AG09309 (cell line): ENCODE measurements at regions not wholly inside any gene's neighbourhood (a gene's known extent, or its start where the extent isn't known, plus 50 kb on each side); places are given as distances from the start of the nearest gene placed in this dataset.

ENCODE experiments used
- DNase-seq: peaks from one replicate; pipeline ENCODE4 v3.0.0-alpha.2; 2010; ENCODE audit warnings: low read depth
- H3K4me3 ChIP-seq: 2 replicates; pipeline ENCODE4 v1.5.1; 2011; ENCODE audit warnings: mild to moderate bottlenecking, low read depth, low read length, moderate library complexity; ENCODE audit not compliant: control insufficient read depth
- CTCF ChIP-seq: IDR thresholded peaks from 2 replicates; pipeline ENCODE4 v1.5.1; 2011; ENCODE audit warnings: mild to moderate bottlenecking, low read depth, low read length, inconsistent platforms; ENCODE audit not compliant: insufficient read depth, control insufficient read depth; ENCODE audit errors: missing control alignments

GRCh38 chr1:72911656-72912055, 629.3 kb upstream of the NEGR1 start:
- H3K4me3 ChIP-seq, result no peak overlapping the region
- DNase-seq, result no peak
- no peak for TF ChIP-seq CTCF

- no peak for DNase-seq
- TF ChIP-seq CTCF, result no peak
- H3K4me3 ChIP-seq, result no peak overlapping the region
Measured at GRCh38 chr1:72896256-72896655, 613.9 kb upstream of the NEGR1 start.

DNA sequence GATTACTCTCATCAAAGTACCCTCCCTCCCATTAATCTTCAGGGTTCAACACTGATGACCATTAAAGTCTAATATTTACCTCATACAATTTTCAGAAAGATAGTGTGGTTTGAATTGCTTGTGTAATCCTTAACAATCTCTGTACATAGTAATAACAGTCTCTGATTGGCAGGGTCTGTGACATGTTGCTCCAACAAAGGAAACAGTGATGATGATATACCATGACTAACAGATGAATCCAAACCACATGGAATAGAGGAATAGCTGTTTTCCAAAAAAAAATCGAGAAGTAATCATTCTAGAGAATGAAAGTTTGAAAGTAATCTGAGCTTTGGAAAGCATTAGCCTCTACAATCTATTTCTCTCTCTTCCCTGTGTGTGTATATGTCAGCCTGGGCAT, 610.1 kb upstream of the NEGR1 start:
- DNase-seq, result no peak
- TF ChIP-seq CTCF, result no peak
- H3K4me3 ChIP-seq, result no peak overlapping the region

GRCh38 chr1:72891976-72892375, 609.6 kb upstream of the NEGR1 start:
- H3K4me3 ChIP-seq, result no peak overlapping the region
- no peak for TF ChIP-seq CTCF
- no peak for DNase-seq

GRCh38 chr1:72885841-72886240, 603.5 kb upstream of the NEGR1 start:
- DNase-seq, result no peak
- no peak overlapping the region for H3K4me3 ChIP-seq
- no peak for TF ChIP-seq CTCF

GRCh38 chr1:72885017-72885416, 602.7 kb upstream of the NEGR1 start:
- TF ChIP-seq CTCF, result no peak
- DNase-seq, result no peak
- no peak overlapping the region for H3K4me3 ChIP-seq

- no peak overlapping the region for H3K4me3 ChIP-seq
- TF ChIP-seq CTCF, result no peak
- DNase-seq, result no peak
Measured at GRCh38 chr1:72869873-72870272, 587.5 kb upstream of the NEGR1 start.
